AG09309 (cell line): ENCODE measurements at regions not wholly inside any gene's neighbourhood (a gene's known extent, or its start where the extent isn't known, plus 50 kb on each side); places are given as distances from the start of the nearest gene placed in this dataset.

Experiments used
- DNase-seq: peaks from one replicate; pipeline ENCODE4 v3.0.0-alpha.2; 2010; ENCODE audit warnings: low read depth
- H3K4me3 ChIP-seq: 2 replicates; pipeline ENCODE4 v1.5.1; 2011; ENCODE audit warnings: mild to moderate bottlenecking, low read depth, low read length, moderate library complexity; ENCODE audit not compliant: control insufficient read depth
- TF ChIP-seq, protein P1 (sequence below): IDR thresholded peaks from 2 replicates; pipeline ENCODE4 v1.5.1; 2011; ENCODE audit warnings: mild to moderate bottlenecking, low read depth, low read length, inconsistent platforms; ENCODE audit not compliant: insufficient read depth, control insufficient read depth; ENCODE audit errors: missing control alignments

DNA sequence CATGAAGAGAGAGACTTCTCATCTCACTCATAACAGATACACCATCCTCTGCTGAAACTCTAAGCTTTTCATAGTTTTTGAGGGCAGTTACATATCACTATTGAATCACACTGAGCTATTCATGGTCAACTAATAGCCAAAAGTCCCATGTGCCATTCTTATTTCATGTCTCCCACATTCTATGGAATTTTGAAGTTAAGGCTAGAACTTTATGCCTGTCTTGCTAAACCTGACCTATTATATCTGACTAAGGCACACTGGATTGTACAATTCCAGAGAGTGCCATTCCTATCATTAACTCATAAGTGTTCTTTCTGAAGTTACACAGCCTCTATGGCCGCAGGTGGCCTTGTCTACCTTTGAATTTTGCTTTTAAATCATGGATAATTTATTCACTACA, 254.3 kb downstream of the PTPRC start:
- no peak overlapping the region for H3K4me3 ChIP-seq
- TF ChIP-seq, protein P1, sequence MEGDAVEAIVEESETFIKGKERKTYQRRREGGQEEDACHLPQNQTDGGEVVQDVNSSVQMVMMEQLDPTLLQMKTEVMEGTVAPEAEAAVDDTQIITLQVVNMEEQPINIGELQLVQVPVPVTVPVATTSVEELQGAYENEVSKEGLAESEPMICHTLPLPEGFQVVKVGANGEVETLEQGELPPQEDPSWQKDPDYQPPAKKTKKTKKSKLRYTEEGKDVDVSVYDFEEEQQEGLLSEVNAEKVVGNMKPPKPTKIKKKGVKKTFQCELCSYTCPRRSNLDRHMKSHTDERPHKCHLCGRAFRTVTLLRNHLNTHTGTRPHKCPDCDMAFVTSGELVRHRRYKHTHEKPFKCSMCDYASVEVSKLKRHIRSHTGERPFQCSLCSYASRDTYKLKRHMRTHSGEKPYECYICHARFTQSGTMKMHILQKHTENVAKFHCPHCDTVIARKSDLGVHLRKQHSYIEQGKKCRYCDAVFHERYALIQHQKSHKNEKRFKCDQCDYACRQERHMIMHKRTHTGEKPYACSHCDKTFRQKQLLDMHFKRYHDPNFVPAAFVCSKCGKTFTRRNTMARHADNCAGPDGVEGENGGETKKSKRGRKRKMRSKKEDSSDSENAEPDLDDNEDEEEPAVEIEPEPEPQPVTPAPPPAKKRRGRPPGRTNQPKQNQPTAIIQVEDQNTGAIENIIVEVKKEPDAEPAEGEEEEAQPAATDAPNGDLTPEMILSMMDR: no peak

DNA sequence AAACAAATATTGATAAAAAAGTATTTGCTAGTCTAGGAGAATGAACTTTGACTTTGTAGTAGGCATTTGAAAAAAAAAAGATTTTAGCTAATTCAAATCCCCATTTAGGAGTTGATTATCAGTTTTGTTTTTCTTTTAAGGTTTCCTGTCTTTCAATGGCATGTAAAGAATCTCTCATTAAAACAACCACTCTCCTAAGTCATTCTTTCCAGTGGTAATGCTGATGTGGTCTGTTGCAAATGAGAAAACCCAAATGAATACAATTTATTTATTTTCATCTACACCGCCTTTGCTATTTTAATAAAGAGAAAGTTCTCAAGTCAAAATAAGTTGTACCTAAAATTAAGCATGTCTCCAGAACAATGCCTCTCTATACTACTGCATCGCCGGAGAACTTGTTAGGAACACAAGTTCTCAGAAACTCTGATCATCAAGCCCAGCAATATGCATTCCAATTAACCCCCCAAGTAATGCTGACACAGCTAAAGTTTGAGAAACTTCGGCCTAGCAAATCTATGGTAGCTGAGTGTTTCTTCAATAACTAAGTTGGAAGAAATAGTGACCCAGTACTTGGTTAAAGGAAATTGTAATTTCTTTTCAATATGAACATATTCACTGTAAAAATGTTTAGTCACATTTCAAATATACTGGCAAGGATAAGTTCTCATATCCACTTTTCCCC, 255.1 kb downstream of the PTPRC start:
- DNase-seq: no peak
- TF ChIP-seq, protein P1: no peak
- no peak overlapping the region for H3K4me3 ChIP-seq

More for the DNA sequence above, 254.3 kb downstream of the PTPRC start:
- DNase-seq: no peak

DNA sequence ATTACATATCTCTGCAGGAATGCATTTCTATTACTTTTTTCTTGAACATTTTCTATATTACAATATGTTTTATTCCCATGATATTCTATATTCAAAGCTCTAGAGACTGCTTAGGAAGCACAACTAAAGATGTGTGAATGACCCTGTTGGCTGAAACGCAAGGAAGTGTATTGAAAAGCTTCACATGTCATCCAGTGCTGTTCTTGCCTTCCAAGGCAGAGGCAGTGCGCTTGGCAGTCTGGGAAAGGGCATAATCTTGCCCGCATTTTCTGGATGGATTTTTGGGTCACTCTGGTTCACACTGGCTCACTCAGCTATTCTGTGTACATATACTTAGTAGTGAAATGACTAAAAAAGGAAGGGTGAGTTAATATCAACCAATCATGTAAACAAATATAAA, 262.4 kb downstream of the PTPRC start:
- no peak overlapping the region for H3K4me3 ChIP-seq
- DNase-seq: no peak
- TF ChIP-seq, protein P1: no peak

DNA sequence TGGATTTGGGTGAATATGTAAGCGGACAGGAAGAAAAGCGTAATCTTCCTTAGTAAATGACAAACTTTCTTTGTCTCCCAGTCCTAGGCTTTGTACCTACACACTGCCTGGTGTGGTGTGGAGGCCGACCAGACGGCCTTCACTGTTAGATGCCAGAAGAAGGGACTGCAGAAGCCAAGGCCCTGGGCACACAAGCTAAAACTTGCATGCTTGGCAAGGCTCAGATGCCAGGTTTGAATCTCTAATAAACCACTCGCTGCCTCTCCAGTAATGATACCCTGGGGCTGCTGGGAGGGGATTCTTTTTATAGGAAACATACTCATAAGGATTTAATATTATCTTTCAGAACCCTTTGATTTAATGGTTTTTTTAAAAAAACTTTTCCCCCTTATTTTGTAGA, 263.8 kb downstream of the PTPRC start:
- no peak for DNase-seq
- TF ChIP-seq, protein P1: no peak
- no peak overlapping the region for H3K4me3 ChIP-seq

DNA sequence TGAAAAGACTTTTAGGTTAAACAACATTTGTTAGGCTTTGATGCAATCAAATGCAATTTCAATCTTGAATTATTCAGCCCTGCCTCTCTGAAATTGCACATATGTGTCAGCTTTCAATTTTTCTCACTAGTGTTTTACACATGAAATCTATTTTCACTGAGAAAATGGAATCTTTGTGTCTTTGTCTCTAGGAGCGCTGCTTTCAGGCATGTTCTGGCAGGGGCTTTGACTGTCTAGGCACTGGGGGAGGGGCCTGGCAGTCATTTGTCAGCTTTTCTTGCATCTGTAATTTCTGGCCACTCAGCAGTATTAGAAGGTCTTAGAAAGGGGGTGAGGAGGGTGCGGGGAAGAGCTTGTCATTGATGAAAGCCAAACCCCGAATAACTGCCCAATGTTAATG, 264.4 kb downstream of the PTPRC start:
- TF ChIP-seq, protein P1: no peak
- H3K4me3 ChIP-seq: no peak overlapping the region
- no peak for DNase-seq

DNA sequence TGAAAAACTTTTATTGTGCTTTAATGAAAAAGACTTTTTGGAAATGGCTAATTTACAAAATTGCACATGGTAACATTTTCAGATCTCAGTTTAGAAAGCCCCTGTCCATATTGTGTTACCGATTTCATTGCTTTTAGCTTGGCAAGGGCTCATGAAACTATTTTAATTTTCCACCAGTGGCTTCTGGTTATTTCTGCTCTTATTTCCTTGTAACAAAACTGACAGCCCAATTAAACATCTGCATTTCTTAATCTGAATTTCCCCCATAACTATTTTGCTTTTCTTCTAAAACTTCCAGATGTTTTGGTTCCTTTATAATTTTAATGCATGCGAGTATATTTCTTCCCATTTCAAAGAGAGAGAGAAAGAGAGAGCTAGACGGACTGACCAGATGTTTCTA, 264.8 kb downstream of the PTPRC start:
- DNase-seq: no peak
- H3K4me3 ChIP-seq: no peak overlapping the region
- TF ChIP-seq, protein P1: no peak

DNA sequence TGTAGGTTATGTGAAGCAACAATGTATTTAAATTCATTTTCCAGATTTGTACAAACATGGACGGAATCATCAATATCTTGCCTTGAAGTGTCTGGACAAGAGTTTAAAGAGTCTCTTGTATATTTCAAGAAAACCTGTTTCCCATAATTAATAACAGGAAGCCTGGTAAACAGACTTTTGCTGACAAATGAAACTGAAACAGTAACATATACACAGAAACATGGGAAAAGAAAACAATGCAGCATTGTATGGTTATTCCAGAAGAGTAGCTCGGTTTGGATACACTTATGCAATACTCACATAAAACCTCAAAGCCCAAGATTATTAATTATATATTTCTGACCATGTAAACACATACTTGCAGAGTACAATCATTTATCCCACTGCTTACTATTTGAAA, 265.5 kb downstream of the PTPRC start:
- no peak for DNase-seq
- TF ChIP-seq, protein P1: no peak
- H3K4me3 ChIP-seq: no peak overlapping the region
